Panc1 (cell line): ENCODE measurements at regions not wholly inside any gene's neighbourhood (a gene's known extent, or its start where the extent isn't known, plus 50 kb on each side); places are given as distances from the start of the nearest gene placed in this dataset.

Experiments
- POLR2AphosphoS5 ChIP-seq: IDR thresholded peaks from 2 replicates; pipeline ENCODE4 v1.6.1; 2012; ENCODE audit warnings: mild to moderate bottlenecking, low read depth, low read length, moderate library complexity
- SIN3A ChIP-seq: IDR thresholded peaks from 2 replicates; pipeline ENCODE4 v1.6.1; 2012; ENCODE audit warnings: low read depth, mild to moderate bottlenecking, low read length, moderate library complexity, borderline replicate concordance; ENCODE audit not compliant: insufficient read depth
- TF ChIP-seq, protein P1 (sequence below): fragments of 450-650 bp; IDR thresholded peaks from 2 replicates; pipeline ENCODE4 v1.5.1; 2017; ENCODE audit warnings: mild to moderate bottlenecking

DNA sequence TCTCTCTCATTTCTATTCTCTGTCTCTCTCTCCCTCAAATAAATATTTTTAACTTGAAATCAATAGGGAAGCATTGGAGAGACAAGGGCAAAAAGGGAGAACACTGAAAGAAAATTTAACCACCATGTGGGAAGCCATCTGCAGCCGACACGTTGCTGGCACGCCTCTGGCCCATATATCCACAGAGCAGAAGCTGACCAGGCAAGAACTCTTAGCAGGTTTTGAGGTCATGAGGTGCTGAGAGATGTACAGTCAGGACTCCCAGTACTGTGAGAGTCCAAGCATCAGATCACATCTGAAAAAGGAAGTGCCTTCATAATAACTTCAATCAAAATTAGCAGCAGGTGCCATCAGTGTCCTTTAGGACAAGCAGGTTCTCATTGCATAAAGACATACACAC is 156.6 kb downstream of the AKAIN1 start:
- TF ChIP-seq, protein P1, sequence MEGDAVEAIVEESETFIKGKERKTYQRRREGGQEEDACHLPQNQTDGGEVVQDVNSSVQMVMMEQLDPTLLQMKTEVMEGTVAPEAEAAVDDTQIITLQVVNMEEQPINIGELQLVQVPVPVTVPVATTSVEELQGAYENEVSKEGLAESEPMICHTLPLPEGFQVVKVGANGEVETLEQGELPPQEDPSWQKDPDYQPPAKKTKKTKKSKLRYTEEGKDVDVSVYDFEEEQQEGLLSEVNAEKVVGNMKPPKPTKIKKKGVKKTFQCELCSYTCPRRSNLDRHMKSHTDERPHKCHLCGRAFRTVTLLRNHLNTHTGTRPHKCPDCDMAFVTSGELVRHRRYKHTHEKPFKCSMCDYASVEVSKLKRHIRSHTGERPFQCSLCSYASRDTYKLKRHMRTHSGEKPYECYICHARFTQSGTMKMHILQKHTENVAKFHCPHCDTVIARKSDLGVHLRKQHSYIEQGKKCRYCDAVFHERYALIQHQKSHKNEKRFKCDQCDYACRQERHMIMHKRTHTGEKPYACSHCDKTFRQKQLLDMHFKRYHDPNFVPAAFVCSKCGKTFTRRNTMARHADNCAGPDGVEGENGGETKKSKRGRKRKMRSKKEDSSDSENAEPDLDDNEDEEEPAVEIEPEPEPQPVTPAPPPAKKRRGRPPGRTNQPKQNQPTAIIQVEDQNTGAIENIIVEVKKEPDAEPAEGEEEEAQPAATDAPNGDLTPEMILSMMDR: no peak
- TF ChIP-seq POLR2AphosphoS5 (no peak), SIN3A (no peak)
